NB4 (cell line): ENCODE measurements at regions not wholly inside any gene's neighbourhood (a gene's known extent, or its start where the extent isn't known, plus 50 kb on each side); places are given as distances from the start of the nearest gene placed in this dataset.

Experiments used
- MYC ChIP-seq: IDR thresholded peaks from 2 replicates; pipeline ENCODE4 v1.6.1; 2011; ENCODE audit warnings: low read depth, low read length
- POLR2A ChIP-seq: IDR thresholded peaks from 2 replicates; pipeline ENCODE4 v1.6.1; 2011; ENCODE audit warnings: mild to moderate bottlenecking; ENCODE audit not compliant: insufficient read length; ENCODE audit errors: extremely low read depth
- TF ChIP-seq, protein P1 (sequence below): IDR thresholded peaks from one replicate; pipeline ENCODE4 v1.5.1; 2012; ENCODE audit warnings: low read depth, low read length

GRCh38 chr3:22372292-22373062 lies 621.5 kb upstream of the ZNF385D start:
- TF ChIP-seq, protein P1, sequence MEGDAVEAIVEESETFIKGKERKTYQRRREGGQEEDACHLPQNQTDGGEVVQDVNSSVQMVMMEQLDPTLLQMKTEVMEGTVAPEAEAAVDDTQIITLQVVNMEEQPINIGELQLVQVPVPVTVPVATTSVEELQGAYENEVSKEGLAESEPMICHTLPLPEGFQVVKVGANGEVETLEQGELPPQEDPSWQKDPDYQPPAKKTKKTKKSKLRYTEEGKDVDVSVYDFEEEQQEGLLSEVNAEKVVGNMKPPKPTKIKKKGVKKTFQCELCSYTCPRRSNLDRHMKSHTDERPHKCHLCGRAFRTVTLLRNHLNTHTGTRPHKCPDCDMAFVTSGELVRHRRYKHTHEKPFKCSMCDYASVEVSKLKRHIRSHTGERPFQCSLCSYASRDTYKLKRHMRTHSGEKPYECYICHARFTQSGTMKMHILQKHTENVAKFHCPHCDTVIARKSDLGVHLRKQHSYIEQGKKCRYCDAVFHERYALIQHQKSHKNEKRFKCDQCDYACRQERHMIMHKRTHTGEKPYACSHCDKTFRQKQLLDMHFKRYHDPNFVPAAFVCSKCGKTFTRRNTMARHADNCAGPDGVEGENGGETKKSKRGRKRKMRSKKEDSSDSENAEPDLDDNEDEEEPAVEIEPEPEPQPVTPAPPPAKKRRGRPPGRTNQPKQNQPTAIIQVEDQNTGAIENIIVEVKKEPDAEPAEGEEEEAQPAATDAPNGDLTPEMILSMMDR = no peak
- TF ChIP-seq POLR2A = no peak
- TF ChIP-seq MYC = no peak
